B cell (primary cell): ENCODE measurements at regions not wholly inside any gene's neighbourhood (a gene's known extent, or its start where the extent isn't known, plus 50 kb on each side); places are given as distances from the start of the nearest gene placed in this dataset.

ENCODE experiments used
- ATAC-seq: fragments of 200-7000 bp; cut with Tn5 transposase; one replicate; pipeline ENCODE4 v1.10.0; 2021; ENCODE audit warnings: low read depth, mild to moderate bottlenecking, moderate number of reproducible peaks, moderate library complexity
- CTCF ChIA-PET: fragments of 350-600 bp; sonication (Branson Sonifier 250); formaldehyde crosslinking; loops from one replicate; lab custom pipeline; 2021; ENCODE audit warnings: antibody characterized with exemption, inconsistent platforms; lab: Charles Lee
- POLR2A ChIA-PET: fragments of 350-600 bp; sonication (Branson Sonifier 250); formaldehyde crosslinking; loops from one replicate; lab custom pipeline; 2021; ENCODE audit warnings: antibody characterized with exemption; lab: Charles Lee
- DNase-seq: peaks from one replicate; pipeline ENCODE4 v3.0.0; 2013
- H2AFZ ChIP-seq: 2 replicates; pipeline ENCODE4 v1.6.1; 2012; ENCODE audit warnings: mild to moderate bottlenecking, low read depth, low read length; ENCODE audit not compliant: insufficient read depth, poor library complexity, severe bottlenecking
- H3K27ac ChIP-seq, 2 donors: 1 replicate in 1 of 2; 2 replicates in 1 of 2; pipeline ENCODE4 v1.5.1; 2012 to 2013; ENCODE audit warnings: low read length in 2 of 2, mild to moderate bottlenecking in 2 of 2, moderate library complexity in 1 of 2
- H3K27me3 ChIP-seq, 4 experiments: fragments of 200-600 bp in 1 of 4; sonication (generic) in 1 of 4; replicated peaks in 1 of 4; 1 replicate in 2 of 4; 2 replicates in 2 of 4; pipeline versions ENCODE4 v1.6.1 to v1.7.0; 2013 to 2016; ENCODE audit warnings: low read length in 3 of 4, mild to moderate bottlenecking in 2 of 4, mixed read lengths in 1 of 4, moderate library complexity in 1 of 4; ENCODE audit not compliant: insufficient read depth in 4 of 4, control insufficient read depth in 3 of 4; ENCODE audit errors: control extremely low read depth in 1 of 4
- H3K36me3 ChIP-seq, 2 experiments: replicated peaks in 1 of 2; 1 replicate in 1 of 2; 2 replicates in 1 of 2; pipeline versions ENCODE4 v1.6.1 to v1.7.1; 2013; ENCODE audit warnings: low read length in 1 of 2; ENCODE audit not compliant: insufficient read depth in 2 of 2, control insufficient read depth in 1 of 2; ENCODE audit errors: control extremely low read depth in 1 of 2, extremely low read depth in 1 of 2
- H3K4me1 ChIP-seq, 2 donors: fragments of 200-600 bp in 1 of 2; sonication (generic) in 1 of 2; 1 replicate in 1 of 2; 2 replicates in 1 of 2; pipeline versions ENCODE4 v1.5.1 to v1.6.1; 2013 to 2017; ENCODE audit warnings: low read length in 2 of 2; ENCODE audit not compliant: control insufficient read depth in 2 of 2, insufficient read depth in 2 of 2
- H3K4me2 ChIP-seq: replicated peaks from 2 replicates; pipeline ENCODE3; 2012; ENCODE audit warnings: mild to moderate bottlenecking, low read depth, low read length; ENCODE audit not compliant: poor library complexity, severe bottlenecking
- H3K4me3 ChIP-seq, 5 experiments: fragments of 200-600 bp in 1 of 5; sonication (generic) in 1 of 5; 1 replicate in 3 of 5; 2 replicates in 2 of 5; pipeline versions ENCODE4 v1.5.1 to v1.7.0; 2011 to 2016; ENCODE audit warnings: low read length in 4 of 5, mild to moderate bottlenecking in 4 of 5, low read depth in 2 of 5, control low read depth in 1 of 5, moderate library complexity in 1 of 5; ENCODE audit not compliant: insufficient read depth in 1 of 5; ENCODE audit errors: control extremely low read depth in 1 of 5, extremely low read depth in 1 of 5
- H3K79me2 ChIP-seq: fragments of 200-600 bp; sonication (generic); one replicate; pipeline ENCODE4 v1.6.0; 2016; ENCODE audit warnings: low read length; ENCODE audit not compliant: control insufficient read depth, insufficient read depth
- H3K9ac ChIP-seq: fragments of 200-600 bp; sonication (generic); 2 replicates; pipeline ENCODE4 v1.6.1; 2017; ENCODE audit warnings: mild to moderate bottlenecking, low read length, moderate library complexity
- H3K9me3 ChIP-seq, 3 donors: one replicate each; pipeline versions ENCODE4 v1.6.1 to v1.7.1; 2013; ENCODE audit warnings: low read length in 2 of 3; ENCODE audit not compliant: control insufficient read depth in 2 of 3, insufficient read depth in 1 of 3; ENCODE audit errors: control extremely low read depth in 1 of 3
- H4K20me1 ChIP-seq: 2 replicates; pipeline ENCODE4 v1.6.0; 2012; ENCODE audit warnings: mild to moderate bottlenecking, low read length; ENCODE audit not compliant: insufficient read depth, control insufficient read depth, poor library complexity, severe bottlenecking
- H3K27ac Mint-ChIP-seq: one replicate; pipeline ENCODE4 v1.8.0; 2021; ENCODE audit warnings: mixed read lengths
- H3K27me3 Mint-ChIP-seq: one replicate; pipeline ENCODE4 v1.8.0; 2021; ENCODE audit warnings: mixed read lengths
- H3K4me1 Mint-ChIP-seq: one replicate; pipeline ENCODE4 v1.8.0; 2021; ENCODE audit warnings: mixed read lengths
- H3K4me3 Mint-ChIP-seq: one replicate; pipeline ENCODE4 v1.8.0; 2021; ENCODE audit warnings: mixed read lengths
- H3K9me3 Mint-ChIP-seq: one replicate; pipeline ENCODE4 v1.8.0; 2022; ENCODE audit warnings: mixed read lengths; ENCODE audit not compliant: insufficient read depth
- EZH2 ChIP-seq: IDR thresholded peaks from 2 replicates; pipeline ENCODE4 v1.6.1; 2012; ENCODE audit warnings: borderline replicate concordance, low read depth, mild to moderate bottlenecking, moderate library complexity, low read length; ENCODE audit not compliant: insufficient read depth, poor library complexity, severe bottlenecking
- WGBS: methylation state at CpG from one replicate; pipeline ENCODE4 v1.1.5; 2013; ENCODE audit warnings: missing lambda C conversion rate; ENCODE audit not compliant: insufficient coverage; 5-methylcytosine and 5-hydroxymethylcytosine counted together
- intact Hi-C: fragments of 100-400 bp; cut with micrococcal nuclease; formaldehyde crosslinking; loops from one replicate; pipeline ENCODE4 v1.10.0; 2022
- TF ChIP-seq, protein P1 (sequence below): fragments of 200-600 bp; IDR thresholded peaks from one replicate; pipeline ENCODE4 v1.8.0; 2022; ENCODE audit warnings: antibody characterized with exemption, mild to moderate bottlenecking

DNA sequence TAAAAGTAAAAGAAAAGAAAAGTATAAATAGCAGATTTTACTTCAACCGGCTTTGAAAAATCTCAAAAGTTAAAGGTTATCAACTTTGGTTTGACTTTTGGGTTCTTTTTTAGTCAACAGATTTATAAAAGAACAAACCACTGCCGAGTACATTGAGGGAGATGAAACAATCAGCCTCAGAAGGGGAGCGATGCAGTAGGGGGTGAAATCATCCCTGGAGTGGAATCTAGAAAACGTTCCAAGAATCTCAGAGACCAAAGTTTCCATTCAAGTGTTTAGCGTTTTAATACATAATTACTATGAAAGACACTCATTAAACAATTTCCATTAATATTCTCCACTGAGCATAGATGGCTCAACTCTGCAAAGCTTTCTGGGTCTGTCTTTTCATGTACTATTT lies 745.5 kb downstream of the NR2F2 start:
- H3K27ac Mint-ChIP-seq: no peak overlapping the region
- POLR2A ChIA-PET: no interaction called here
- no CpG with 5 or more reads among the region's 5 CpGs for WGBS
- Histone ChIP-seq H3K27ac (no peak overlapping the region), H3K27me3 (no peaks in the 10 kb centered on the region), H3K9me3 (peaks cover 0 to 1% (median 0%) of the 10 kb centered on the region in 3 donors), H4K20me1 (no peaks in the 10 kb centered on the region), H2AFZ (no peak overlapping the region), H3K4me3 (no peak overlapping the region), H3K4me2 (no peak overlapping the region), H3K4me1 (no peaks in the 10 kb centered on the region), H3K36me3 (no peaks in the 10 kb centered on the region), H3K79me2 (no peaks in the 10 kb centered on the region), H3K9ac (no peak overlapping the region)
- no peaks in the 10 kb centered on the region for H3K27me3 Mint-ChIP-seq
- TF ChIP-seq, protein P1, sequence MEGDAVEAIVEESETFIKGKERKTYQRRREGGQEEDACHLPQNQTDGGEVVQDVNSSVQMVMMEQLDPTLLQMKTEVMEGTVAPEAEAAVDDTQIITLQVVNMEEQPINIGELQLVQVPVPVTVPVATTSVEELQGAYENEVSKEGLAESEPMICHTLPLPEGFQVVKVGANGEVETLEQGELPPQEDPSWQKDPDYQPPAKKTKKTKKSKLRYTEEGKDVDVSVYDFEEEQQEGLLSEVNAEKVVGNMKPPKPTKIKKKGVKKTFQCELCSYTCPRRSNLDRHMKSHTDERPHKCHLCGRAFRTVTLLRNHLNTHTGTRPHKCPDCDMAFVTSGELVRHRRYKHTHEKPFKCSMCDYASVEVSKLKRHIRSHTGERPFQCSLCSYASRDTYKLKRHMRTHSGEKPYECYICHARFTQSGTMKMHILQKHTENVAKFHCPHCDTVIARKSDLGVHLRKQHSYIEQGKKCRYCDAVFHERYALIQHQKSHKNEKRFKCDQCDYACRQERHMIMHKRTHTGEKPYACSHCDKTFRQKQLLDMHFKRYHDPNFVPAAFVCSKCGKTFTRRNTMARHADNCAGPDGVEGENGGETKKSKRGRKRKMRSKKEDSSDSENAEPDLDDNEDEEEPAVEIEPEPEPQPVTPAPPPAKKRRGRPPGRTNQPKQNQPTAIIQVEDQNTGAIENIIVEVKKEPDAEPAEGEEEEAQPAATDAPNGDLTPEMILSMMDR: no peak
- no peak for TF ChIP-seq EZH2
- peaks cover 6% of the 10 kb centered on the region for H3K9me3 Mint-ChIP-seq
- no peak overlapping the region for H3K4me3 Mint-ChIP-seq
- H3K4me1 Mint-ChIP-seq: no peaks in the 10 kb centered on the region
- intact Hi-C loops: no loop called here
- CTCF ChIA-PET: no interaction called here
- no peak for ATAC-seq
- DNase-seq: no peak

DNA sequence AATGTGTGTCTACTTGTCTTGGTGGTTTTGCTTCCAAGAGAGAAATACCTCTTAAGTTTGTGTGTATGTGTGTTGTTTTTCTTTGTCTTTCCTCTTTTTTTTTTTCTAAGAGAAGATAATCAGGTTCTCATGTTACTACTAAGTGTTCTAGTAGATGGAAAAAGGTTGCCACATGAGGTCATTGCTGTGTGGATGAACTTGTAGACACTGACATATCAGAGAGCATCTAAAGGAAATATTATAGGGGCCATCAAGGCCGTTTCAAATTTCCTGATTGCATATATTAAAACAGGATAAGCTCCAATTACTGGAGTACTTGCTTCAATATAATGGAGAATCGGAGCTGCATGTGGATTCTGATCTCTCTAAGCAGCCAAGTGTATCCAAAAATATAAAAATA lies 747.5 kb downstream of the NR2F2 start:
- Histone ChIP-seq H3K27me3 (no peaks in the 10 kb centered on the region), H3K4me3 (no peak overlapping the region), H3K4me2 (no peak overlapping the region), H3K9me3 (peaks cover 0 to 1% (median 0%) of the 10 kb centered on the region in 3 donors), H3K4me1 (no peaks in the 10 kb centered on the region), H3K27ac (no peak overlapping the region), H3K9ac (no peak overlapping the region), H2AFZ (no peak overlapping the region), H4K20me1 (no peaks in the 10 kb centered on the region), H3K79me2 (no peaks in the 10 kb centered on the region), H3K36me3 (no peaks in the 10 kb centered on the region)
- Mint-ChIP-seq H3K4me1 (no peaks in the 10 kb centered on the region), H3K27me3 (no peaks in the 10 kb centered on the region), H3K27ac (no peak overlapping the region), H3K4me3 (no peak overlapping the region), H3K9me3 (peaks cover 6% of the 10 kb centered on the region)
- no peak for ATAC-seq
- TF ChIP-seq EZH2: no peak
- TF ChIP-seq, protein P1: no peak
- CTCF ChIA-PET: no interaction called here
- no peak for DNase-seq
- intact Hi-C loops: no loop called here
- POLR2A ChIA-PET: no interaction called here
- no CpG with 5 or more reads among the region's 2 CpGs for WGBS
